ENCODE measurements at regions not wholly inside any gene's neighbourhood (a gene's known extent, or its start where the extent isn't known, plus 50 kb on each side); places are given as distances from the start of the nearest gene placed in this dataset.
"Not testable (repeated sequence)": the region's sequence is repeated elsewhere in the genome, so short reads cannot be mapped to it uniquely, and the experiment has no call there.

DNA sequence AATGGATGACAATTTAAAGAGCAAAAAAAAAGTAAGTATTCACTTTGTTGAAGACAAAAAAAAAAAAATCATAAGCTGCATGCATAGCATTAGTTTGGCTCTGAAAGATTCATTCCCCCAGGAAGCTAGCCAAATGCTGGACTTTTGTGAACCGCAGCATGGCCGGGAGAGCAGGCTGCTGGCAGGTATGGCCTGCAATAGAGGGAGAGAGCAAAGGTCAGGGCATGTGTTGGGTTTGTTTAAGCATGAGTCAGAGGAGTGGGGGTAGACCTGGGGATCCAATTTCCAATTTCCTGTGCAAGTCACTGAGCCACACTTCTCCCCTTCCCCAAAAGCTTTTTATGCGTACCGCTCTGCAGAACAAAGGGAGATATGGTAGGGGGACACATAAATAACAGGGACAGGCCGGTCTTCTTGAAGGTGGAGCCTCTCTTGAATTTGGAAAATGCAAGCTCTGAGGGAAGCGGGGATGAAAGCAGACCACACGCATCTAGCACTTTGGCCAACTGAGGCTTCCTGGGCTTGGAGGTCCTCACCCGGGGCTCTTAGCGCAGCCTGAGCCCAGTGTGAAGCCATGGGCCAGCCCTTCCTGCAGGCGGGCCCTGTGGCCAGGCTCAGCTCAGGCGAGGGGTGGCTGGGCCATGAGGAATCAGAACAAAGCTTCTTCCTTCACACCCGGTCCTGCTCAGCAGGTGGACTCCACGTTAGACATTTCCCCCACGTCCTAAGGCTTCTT lies 171.1 kb downstream of the TOMM20 start:
- DNase-seq: no peak

DNA sequence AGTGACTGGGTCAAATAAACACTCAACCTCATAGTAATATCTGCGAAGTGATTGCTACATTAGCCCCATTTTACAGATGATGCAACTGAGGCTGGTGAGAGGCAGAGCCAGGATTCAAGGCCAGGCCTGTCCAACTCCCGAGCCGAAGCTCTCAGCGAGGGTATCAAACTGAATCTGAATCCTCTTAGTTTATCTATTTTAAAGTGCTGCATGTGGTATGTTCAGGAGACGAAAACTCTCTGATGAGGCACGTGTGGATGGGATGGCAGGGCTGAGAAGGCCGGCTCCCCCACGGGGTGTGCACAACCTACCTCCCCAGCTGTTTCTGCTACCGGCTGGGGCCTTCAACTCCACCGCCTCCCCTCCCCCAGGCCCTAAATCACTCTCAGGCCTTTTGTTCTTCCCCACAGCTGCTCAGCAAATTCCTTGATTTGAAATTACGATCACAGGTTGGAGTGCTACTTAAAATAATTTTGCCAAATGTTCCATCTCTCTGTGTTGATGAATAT lies 171.8 kb downstream of the TOMM20 start:
- peak; percentile 24 for DNase-seq

DNA sequence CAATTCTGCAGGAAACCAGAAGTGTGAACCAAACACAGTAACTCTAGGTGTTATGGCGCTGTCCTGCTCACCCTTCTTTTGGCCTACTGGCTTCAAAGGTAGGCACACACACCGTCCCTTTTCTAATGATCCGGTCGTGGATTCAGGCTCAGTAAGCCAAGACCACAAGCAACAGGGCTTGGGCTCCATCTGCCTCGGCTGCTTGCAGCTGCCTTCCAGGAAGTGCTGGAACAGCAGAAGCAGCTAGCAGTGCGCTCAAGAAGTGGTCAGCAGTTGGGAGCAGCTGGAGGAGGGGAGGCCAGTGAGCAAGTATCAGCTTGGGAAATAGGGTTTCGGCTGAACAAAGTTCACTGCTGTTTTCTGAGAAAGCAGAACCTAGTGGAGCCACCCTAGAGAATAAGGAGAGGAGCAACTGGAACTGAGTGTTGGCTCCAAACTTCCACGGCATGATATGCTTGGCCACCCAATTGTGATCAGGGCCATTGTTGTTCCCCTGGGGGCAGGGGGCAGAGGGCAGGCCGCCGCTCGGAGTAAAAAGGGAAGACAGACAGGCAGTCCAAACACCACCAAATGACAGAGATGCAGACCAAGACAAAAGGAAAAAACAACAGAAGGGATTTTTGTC lies 173.4 kb downstream of the TOMM20 start:
- no peak for DNase-seq

DNA sequence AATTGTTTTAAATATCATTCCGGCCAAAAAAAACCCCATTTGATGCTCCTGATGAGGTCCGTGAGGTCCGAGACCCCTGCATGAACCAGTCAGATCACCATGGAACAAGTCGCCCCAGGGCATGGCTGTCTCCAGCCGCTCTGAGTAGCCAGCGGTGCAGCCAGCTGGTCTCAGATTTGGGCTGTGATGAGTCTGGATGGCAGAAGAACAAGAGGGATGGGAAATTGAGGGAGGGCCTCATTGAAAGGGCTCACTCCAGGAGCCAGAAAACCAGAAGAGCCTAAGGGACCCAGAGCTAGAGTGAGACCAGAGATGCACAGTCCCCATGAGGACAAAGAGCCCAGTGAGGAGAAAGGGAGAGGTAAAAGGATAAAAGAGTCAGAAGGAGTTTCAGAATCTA lies 174.0 kb downstream of the TOMM20 start:
- DNase-seq: no peak

DNA sequence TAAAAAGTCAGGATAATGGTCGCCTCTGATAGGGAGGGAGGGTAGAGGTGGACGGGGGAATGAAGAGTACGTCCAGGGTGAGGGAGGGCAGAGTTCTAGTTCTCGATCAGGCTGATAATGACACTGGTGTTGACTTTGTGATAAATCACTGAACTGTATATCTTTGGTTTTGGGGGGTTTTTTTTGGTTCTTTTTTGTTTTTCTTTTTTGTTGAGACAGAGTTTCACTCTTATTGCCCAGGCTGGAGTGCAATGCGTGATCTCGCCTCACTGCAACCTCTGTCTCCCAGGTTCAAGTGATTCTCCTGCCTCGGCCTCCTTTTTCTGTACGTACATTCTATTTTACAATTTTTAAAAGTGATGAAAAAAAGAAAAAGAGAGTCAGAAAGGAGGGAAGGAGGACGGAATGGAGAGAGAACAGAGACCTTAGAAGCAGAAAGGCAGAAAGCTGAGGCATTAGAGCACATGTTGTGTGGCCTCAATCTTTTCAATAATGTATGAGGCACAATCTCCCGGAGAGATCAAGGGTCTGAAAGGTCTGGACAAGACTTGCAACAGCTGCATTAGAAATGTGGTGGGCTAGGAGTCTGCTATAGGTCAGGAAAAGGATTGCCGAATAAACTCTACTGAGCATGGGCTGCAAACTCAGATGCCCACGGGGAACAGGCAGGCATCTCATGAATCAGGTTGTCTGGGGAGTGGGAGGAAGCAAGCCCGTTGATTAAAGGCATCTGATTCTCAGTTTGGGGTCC lies 174.8 kb downstream of the TOMM20 start:
- no peak for DNase-seq

DNA sequence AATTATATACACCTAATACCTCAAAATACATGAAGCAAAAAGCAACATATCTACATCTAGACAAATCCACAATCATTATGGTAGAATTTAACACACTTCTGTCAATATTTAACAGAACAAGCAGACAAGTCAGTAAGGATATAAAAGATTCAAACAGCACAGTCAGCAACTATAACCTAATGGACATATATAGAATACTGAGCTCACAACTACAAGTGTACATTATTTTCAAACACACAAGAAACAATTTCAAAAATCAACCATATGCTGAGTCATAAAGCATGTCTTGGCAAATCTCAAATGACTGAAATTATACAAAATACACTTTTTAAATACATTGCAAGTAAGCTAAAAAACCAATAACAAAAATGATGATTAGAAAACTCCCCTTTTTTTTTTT lies 178.0 kb downstream of the TOMM20 start:
- DNase-seq: no peak

DNA sequence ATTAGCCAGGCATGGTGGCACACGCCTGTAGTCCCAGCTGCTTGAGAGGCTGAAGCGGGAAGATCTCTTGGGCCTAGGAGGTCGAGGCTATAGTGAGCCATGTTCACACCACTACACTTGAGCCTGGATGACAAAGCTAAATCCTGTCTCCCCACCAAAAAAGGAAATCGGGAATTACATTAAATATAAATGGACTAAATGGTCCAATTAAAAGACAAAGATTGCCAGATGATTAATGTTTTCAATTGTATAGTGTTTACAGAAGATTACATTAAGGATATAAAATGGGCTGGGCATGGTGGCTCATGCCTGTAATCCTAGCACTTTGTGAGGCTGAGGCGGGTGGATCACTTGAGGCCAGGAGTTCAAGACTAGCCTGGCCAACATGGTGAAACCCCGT lies 179.1 kb downstream of the TOMM20 start:
- not testable (repeated sequence) for DNase-seq

DNA sequence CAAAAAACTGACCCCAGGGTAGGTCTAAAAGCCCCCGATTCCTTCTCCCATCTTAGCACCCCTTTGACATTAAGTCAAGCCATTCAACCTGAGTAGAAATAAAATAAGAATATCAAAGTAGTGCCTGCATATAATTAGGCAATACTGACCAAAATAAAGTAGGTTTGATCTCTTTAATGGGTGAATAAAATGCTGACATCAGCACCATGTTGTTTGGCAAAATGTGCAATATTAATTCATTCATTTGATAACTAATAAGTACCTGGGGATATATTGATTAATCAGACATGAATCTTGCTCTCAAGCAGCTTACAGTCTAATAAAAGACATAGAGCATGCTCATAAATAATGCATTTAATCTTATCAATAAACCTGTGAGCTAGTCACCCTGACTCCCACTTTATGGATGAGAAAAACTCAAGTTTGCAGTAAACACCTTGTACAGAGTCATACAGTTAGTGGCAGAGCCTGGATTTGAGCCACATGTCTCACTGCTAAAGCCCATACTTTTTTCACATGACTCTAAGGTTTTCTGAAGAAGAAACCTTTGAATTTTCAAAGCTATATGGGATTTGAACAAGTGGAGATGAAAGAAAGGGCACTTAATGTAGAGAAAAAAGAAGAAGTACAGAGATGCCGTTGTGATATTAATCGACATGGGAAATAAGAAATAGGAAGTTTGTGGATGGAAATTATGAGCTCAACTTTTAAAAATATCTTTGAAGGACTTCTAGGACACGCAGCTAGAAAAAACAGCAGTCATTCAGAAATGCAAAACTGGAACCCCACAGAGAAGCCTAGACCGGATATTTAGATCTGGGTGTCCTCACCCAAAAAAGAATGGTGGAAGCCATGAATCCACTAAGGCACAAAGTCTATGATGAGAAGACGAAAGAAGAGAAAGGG lies 183.9 kb downstream of the TOMM20 start:
- no peak for DNase-seq

DNA sequence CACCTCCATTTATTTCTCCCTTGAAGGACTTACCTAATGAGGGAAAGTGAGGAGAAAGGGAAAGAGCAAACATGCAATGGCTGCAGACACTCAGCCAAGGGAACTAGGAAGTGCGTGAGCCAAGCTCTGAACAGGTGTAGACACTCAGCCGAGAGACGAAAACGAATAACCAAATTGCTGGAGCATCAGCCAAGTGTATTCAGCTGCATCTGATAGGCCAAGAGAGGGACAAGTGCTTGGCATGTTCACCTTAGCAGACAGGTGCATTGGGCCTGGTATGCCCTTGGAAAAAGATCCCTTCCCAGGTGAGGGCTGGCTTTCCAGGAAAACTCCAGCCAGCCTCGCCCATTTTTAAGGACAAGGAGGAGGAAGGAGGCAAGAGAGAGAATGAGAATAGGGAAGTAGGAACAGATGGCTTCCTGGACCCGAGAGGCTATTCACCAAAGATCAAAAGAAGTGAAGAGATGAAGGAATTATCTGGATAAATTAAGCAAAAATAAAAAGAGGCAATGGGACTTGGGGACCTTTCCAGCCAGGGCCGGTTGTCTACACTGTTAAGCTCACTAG lies 184.7 kb downstream of the TOMM20 start:
- DNase-seq: peak; percentile 57

DNA sequence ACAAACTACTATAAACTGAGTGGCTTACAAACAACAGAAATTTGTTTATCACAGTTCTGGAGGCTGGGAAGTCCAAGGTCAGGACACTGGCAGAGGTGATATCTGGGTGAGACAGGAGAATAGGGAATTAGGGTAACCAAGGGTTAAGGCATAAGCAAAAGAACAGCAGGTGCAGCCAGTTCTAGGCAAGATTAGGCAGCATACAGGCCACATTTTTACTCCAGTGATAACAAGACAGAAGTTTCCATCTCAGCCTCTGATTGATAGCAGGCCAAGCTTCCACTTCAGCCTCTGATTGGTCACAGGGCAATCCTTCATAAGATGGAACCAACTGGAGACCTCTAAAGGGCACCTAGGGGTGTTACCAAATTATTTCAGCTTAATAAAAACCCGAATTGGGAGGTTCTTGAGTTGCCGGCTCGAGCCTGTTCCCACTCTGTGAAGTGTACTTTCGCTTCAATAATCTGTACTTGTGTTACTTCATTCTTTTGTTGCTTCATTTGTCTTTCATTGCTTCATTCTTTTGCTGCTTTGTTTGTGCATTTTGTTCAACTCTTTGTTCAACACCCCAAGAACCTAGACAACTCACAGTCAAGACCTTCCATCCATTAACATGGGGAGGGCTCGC lies 185.6 kb downstream of the TOMM20 start:
- no peak for DNase-seq

DNA sequence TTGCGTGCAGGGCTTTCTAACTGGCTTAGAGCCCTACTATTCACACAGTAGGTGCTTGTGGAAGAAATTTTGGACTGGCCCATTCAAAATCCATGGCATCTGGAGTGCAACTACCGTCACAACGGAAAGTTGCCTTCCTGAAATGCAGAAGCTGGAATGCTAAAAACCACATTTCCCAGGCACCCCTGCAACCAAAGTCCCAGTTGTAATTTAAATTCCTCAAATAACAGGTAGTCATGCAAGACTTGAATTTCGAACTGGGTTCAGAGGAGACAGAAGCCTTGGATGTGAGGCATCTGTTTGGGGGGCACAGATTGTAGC lies 186.7 kb downstream of the TOMM20 start:
- no peak for DNase-seq

DNA sequence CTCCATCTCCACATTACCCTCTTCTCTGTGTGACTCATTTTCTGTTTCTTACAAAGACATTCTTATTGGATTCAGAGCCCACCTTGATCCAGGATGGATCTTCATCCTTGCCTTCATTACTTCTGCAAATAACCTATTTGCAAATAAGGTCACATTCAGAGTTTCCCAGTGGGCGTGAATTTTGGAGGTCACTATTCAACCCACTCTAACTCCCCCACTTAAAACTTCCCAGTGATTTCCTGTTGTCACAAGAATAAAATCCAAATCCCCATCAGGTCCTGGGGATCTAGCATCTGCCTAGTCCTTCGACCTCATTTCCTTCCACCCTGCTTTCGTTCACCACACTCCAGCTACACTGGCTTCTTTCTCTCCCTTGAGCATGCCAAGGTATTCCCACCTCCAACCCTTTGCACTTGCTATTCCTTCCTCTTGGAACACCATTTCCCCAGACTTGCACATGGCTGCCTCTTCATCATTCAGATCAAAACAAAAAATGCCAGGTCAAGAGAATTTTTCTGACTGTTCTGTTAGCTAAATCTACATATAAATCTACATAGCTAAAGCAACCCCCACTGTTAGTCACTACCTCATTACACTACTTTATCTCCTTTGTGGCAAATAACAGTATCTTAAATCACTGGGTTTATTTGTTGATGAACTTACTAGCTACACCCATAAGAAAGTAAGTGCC lies 187.2 kb downstream of the TOMM20 start:
- DNase-seq: no peak

DNA sequence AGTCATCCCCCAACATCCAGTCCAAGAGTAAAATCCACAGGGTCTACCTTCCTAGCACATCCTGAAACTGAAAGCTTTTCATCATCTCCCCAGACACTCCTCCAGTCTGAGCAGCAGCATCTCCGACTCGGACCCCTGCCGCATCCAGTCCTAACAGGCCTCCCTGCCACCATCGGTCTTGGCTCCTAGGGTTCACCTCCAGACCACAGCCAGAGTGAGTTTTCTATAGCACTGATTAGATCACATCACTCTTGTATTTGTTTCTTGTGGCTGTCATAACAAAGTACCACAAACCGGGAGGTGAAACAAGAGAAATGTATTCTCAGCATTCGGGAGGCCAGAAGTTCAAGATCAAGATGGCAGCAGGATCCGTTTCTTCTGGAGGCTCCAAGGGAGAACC lies 187.8 kb downstream of the TOMM20 start:
- DNase-seq: no peak

DNA sequence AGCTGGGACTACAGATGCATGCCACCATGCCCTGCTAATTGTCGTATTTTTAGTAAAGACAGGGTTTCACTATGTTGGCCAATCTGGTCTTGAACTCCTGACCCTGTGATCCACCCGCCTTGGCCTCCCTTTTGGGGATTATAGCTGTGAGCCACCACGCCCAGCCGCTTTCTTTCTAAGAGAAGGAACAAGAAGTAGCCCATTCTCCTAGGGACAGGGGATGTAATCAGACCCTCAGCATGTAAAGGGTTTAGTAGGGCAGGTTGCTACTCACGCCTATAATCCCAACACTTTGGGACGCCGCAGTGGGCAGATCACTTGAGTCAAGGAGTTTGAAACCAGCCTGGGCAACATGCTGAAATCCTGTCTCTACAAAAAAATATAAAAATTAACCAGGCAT lies 189.7 kb downstream of the TOMM20 start:
- no peak for DNase-seq

DNA sequence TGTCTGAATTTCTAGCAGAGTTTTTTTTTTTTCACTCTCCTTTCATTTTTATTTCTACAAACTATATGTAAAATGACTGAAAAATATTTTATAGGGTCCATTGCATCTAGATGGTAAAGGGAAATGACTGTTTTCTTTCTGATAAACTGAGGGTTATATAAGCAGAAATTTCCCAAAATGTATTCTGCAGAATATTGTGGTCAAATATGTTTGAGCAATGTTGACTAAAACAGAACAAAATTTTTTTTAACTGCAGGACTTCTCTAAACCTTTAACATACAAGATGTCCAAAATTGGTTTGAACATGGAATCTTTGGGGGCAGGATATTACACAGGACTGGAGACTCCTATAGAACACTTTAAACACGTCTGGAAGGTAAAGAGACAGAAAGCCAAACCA lies 190.5 kb downstream of the TOMM20 start:
- DNase-seq: no peak

DNA sequence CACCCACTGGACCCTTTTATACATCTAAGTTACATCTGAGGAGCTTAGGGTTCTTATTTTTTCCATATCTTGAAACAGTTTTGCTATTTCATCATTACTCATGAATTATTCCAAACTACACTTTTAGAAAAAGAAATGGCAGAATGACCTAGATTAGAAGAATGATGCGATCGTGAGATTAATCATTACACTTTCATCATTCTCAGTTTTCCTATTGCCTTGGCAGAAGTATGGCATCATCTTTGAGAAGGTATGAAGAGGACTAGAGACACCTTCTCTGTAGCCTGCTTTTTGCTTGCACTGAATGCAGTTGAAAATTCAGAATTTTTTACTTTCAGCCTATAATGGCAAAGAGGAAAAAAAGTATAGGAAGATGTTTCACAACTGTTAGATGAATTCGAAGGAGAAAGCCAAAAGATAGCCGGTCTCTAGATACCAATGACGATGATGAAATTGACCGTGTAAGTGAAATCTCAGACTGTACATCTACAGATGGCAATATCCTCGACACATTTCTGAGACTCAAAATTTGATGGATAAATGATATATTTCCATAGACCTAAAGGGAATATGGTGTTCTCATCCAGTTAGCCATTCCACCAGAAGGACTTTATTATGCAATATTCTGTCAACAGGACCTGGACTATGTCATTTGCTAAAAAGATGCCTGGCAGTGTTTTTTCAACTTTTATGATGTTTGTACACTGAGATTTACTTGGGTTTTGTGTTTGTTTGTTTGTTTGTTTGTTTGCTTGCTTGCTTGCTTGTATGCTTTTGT lies 191.8 kb downstream of the TOMM20 start:
- no peak for DNase-seq

DNA sequence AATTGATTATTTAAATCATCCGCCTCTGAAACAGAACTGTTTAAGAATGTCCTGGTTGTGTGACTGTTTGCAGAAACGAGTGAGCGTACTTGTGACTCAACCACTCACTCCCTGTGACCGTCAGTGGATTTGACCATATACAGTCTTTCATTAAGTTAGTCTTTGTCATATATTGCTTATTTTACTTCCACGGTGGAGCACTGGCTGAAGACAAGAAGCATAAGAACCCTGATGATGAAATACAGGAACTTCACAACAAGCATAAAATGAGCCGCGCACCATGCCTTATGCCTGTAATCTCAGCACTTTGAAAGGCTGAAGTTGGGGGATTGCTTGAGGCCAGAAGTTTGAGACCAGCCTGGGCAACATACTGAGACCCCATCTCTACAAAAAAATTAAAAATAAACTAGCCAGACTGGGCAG lies 194.0 kb downstream of the TOMM20 start:
- no peak for DNase-seq

DNA sequence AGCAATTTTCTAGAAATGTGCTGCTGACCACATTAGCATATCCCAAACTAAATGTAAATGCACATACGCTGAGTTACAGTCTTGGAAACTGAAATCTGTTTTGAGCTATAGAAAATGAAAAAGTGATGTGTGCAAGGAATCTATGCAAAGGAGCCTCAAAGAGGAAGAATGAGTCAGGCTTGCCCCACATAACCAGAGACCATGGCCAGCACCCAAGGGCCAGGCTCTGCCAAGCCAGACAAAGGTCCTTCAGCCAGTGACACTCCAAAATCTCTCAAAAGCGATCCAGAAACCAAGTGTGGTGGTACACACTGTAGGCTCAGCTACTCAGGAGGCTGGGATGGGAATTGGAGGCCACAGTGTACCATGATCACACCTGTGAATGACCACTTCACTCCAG lies 195.2 kb downstream of the TOMM20 start:
- DNase-seq: no peak

DNA sequence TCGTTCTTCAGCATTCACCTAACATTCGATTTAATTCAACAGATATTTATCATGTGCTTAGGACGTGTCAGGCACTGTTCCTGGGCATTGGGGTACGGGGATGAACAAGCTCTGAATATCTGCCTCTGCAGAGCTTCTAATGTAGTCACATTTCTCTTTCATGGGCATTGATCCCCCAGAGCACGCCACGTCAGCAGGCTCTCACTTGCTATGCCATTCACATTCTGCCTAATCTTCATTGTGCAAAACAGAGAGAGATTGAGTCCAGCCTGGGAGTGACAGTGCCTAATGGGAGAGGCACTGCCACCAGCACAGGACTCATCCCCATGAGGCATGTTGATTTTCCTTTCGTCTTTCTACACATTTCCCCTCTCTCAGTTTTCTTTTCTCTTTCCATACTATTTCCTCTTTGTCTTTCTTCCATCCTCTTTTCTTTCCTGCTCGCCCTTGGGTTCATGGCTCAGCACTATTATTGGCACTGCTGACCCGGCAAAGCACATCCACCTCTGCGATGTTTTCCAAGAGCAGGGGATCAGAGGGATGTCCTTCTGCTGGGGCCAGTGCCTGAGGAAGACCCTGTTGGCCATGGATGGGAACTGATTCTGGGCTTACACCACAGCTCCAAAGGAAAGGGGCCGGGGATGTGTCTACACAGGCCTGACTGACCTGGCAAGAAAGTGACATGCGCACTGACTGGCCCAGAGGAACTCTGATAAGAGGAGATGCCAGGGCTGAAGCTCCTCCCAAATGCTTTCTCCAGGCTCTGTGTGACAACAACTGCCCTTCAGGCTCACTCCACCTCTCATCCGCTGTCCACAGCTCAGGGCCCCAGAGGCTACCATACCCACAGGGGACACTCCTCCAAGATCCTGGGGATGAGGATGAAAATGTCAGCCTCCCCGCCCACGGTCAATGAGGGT lies 195.9 kb downstream of the TOMM20 start:
- no peak for DNase-seq

DNA sequence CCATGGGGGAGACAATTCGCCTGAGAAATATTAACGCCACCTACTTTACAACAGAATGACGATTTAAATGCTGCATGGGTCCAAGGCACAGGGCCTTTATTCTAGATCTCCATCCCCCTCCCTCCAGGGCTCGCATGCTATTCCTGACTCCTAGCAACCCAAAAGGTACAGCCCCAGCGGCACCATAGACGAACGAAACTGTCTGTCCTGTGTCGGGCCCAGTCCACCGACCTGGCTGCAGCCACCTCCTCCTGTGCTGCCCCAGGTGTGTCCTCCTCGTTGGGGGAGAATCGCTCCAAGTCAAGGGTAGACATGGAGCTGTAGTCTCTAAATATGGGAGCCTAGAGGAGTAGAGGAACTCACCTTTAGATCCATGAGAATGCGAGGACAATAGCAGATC lies 196.5 kb downstream of the TOMM20 start:
- no peak for DNase-seq
